Suprapubic skin (tissue), 3 donors: ENCODE measurements at regions not wholly inside any gene's neighbourhood (a gene's known extent, or its start where the extent isn't known, plus 50 kb on each side); places are given as distances from the start of the nearest gene placed in this dataset.

Source experiments
- CTCF ChIP-seq, 2 donors: fragments of 200-600 bp in 1 of 2; fragments of 450-650 bp in 1 of 2; sonication (generic) in 1 of 2; IDR thresholded peaks; one replicate each; pipeline ENCODE4 v1.5.1; 2016 to 2019; ENCODE audit warnings: antibody characterized with exemption in 2 of 2, mild to moderate bottlenecking in 1 of 2, moderate library complexity in 1 of 2
- POLR2A ChIP-seq, 2 donors: fragments of 450-650 bp; IDR thresholded peaks; one replicate each; pipeline ENCODE4 v1.6.1; 2017; ENCODE audit warnings: antibody characterized with exemption in 2 of 2, mild to moderate bottlenecking in 2 of 2, moderate library complexity in 2 of 2

- no peak for TF ChIP-seq CTCF (IDR thresholded peaks at IDR 0.05)
- no peak for TF ChIP-seq POLR2A (IDR thresholded peaks at IDR 0.05)
These were observed 85.0 kb upstream of the KCNJ15 start for GRCh38 chr21:38171723-38172344.
